ENCODE measurements at regions not wholly inside any gene's neighbourhood (a gene's known extent, or its start where the extent isn't known, plus 50 kb on each side); places are given as distances from the start of the nearest gene placed in this dataset.

DNA sequence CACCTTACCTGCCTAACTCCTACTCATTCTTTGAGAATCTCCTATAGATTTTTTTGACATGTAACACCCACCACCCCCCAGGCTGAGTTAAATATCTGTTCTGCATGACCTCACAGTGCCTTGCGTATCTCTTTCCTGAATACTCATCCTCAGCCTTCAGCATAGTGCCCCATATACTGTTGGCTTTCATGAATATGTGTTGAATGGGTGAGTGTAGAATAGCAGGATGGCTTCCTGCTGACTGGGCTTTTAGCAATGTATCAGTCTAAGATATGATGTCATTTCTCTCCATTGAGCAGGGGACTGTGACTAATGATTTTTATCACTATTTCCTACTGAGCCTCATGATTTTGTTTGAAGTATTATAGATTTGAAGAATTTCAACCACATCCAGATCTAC is 361.6 kb upstream of the MARCKS start:
- TF ChIP-seq, protein P1, sequence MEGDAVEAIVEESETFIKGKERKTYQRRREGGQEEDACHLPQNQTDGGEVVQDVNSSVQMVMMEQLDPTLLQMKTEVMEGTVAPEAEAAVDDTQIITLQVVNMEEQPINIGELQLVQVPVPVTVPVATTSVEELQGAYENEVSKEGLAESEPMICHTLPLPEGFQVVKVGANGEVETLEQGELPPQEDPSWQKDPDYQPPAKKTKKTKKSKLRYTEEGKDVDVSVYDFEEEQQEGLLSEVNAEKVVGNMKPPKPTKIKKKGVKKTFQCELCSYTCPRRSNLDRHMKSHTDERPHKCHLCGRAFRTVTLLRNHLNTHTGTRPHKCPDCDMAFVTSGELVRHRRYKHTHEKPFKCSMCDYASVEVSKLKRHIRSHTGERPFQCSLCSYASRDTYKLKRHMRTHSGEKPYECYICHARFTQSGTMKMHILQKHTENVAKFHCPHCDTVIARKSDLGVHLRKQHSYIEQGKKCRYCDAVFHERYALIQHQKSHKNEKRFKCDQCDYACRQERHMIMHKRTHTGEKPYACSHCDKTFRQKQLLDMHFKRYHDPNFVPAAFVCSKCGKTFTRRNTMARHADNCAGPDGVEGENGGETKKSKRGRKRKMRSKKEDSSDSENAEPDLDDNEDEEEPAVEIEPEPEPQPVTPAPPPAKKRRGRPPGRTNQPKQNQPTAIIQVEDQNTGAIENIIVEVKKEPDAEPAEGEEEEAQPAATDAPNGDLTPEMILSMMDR (IDR thresholded peaks at IDR 0.05) = no peak

- TF ChIP-seq, protein P1 (IDR thresholded peaks at IDR 0.05) = no peak
Measured at GRCh38 chr6:113496166-113496565, 361.0 kb upstream of the MARCKS start.

- TF ChIP-seq, protein P1 (IDR thresholded peaks at IDR 0.05) = no peak
Measured at GRCh38 chr6:113500221-113500620, 356.9 kb upstream of the MARCKS start.

GRCh38 chr6:113505084-113505699 is 352.0 kb upstream of the MARCKS start:
- TF ChIP-seq, protein P1 (IDR thresholded peaks at IDR 0.05) = no peak

DNA sequence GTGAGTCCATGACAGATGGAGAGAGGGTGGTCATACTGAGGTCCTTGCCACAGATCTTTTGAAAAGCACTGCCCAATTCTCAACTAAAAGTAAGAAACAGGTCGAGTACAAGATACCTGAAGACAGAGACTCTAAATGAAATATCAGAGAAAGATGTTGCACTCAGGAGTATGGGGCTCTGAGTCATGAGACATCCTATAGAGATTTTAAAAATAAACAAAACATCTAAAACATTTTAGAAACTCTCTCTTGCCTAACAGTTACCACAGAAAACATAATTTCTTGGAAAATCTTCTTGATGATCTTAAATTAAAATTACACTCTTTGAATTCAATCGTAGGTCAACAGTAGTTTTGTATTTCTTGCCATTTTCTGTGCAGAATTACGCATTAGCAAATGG is 348.9 kb upstream of the MARCKS start:
- TF ChIP-seq, protein P1 (IDR thresholded peaks at IDR 0.05) = no peak

DNA sequence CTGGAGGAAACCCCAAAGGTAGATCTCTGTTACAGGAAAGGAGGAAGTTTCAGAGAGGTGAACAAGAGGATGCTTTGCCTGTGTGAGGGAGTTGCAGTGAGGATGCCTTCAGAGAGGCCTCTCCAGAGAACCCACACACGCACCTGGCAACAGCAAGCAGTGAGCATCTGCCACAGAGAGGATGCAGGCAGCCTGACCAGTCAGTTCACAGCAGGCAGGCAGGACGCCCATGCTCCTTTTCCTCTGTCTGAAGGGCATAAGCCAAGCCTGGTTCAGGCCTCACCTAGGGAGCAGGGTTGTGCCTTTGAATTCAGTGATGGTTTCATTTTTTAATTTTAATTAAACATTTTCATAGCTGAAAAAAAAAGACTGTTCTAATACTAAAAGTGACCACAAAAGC is 346.0 kb upstream of the MARCKS start:
- TF ChIP-seq, protein P1 (IDR thresholded peaks at IDR 0.05) = no peak

- TF ChIP-seq, protein P1 (IDR thresholded peaks at IDR 0.05) = no peak
Measured at GRCh38 chr6:113512576-113512975, 344.6 kb upstream of the MARCKS start.

DNA sequence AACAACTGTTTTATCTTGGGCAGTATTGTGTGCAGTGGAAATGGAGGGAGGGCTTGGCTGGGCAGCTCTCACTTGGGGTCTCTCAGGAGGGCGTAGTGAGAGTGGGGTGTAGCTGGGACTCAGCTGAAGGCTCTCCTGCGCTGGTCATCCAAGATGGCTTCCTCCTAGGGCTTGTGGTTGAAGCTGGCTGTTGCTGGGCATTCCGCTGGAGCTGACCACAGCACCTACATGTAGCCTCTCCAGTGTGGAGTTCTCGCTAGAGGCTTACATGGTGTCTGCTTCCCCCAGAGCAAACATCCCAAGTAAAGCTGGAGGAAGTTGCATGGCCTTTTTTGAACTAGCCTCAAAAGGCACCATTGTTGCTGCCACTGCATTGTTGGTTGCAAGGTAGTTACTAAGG is 344.1 kb upstream of the MARCKS start:
- TF ChIP-seq, protein P1 (IDR thresholded peaks at IDR 0.05) = no peak
